Right hindlimb (tissue), 1 donor: ENCODE measurements at regions not wholly inside any gene's neighbourhood (a gene's known extent, or its start where the extent isn't known, plus 50 kb on each side); places are given as distances from the start of the nearest gene placed in this dataset.
"Not testable (repeated sequence)": the region's sequence is repeated elsewhere in the genome, so short reads cannot be mapped to it uniquely, and the experiment has no call there.

Experiments
- DNase-seq: peaks from one replicate; pipeline ENCODE4 v3.0.0-alpha.2; 2018

- DNase-seq, result no peak
Measured at GRCh38 chr3:109806929-109807328, 469.6 kb upstream of the DPPA4 start.

DNA sequence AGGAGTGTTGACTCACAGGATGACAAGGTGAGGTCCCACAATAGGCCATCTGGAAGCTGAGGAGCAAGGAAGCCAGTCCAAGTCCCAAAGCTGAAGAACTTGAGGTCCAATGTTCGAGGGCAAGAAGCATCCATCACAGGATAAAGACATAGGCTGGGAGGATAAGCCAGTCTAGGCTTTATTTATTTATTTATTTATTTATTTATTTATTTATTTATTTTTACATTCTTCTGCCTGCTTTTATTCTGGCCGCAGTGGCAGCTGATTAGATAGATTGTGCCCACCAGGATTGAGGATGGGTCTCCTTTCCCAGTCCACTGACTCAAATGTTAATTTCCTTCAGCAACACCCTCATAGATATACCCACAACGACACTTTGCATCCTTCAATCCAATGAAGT is 472.2 kb upstream of the DPPA4 start:
- DNase-seq, result no peak

DNA sequence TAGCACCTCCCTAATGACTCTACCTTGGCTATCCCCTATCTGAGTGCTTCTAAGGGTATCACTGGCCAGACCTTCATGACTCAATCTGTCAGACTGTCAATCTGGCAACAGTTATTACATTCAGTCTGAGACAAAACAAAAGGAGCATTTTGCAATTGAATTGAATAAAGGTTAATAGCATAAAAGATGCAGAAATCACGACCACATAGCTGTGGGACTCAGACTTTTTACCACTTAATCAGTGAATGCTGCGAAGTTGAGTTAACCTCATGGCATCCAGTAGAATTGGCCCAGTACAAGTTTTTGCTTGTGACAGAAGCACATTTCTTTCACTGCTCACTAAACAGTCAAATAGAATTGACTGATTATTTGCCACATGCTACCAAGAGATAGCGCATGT is 480.7 kb upstream of the DPPA4 start:
- no peak for DNase-seq

DNA sequence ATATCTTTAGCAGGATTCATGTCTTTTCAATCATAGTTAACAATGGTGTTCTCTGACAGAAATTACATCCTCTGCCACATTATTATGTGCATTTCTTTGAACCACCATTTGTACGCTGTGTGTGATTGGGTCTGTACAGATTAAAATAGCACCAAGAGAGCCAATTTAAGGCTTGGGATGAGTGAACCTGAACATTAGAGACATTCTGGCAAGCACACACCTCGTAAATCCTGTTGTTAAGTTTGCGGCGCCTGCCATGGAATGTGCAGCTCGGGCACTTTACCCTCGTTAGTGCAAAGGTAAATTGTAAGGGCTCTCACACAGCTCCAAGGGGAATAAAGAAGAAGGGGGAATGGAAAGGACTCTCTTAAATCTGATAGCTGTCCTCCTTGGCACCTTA is 482.4 kb upstream of the DPPA4 start:
- no peak for DNase-seq

DNA sequence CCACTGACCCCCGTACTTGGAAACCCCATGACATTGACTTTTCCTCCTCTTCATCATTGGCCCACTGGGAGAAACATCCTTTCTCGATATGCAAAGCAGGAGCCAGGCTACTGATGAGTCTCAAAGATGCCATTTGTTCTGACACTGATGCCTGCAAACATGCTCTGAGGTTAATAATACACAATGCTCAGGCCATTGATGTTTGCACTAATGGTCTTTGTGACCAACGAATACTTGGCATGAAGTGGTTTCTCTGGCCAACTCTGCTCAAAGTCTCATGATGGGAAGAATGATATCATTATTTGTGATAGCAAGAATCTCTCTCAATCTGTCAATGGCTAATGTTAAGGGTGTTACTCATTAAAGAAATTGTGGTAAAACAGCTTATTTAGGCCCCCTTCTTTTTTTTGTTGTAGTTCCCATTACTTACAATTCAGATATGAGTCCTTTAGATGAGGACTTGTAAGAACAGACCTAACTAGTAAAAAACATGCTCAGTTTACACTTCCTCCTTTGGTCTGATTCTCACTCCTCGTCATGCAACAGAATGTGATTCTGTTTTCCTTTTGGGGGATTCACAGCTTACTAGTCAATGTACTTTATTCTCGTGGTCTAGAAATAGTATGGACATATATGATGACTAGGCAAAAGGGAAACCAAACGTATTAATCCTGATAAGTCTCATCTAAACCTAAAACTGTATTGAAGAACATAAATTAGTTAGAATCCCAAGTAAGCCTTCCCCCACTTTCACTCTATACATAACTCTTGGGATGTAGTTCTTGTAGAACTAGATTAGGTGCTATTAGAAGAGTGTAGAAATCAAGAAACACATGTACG is 488.8 kb upstream of the DPPA4 start:
- no peak for DNase-seq

DNA sequence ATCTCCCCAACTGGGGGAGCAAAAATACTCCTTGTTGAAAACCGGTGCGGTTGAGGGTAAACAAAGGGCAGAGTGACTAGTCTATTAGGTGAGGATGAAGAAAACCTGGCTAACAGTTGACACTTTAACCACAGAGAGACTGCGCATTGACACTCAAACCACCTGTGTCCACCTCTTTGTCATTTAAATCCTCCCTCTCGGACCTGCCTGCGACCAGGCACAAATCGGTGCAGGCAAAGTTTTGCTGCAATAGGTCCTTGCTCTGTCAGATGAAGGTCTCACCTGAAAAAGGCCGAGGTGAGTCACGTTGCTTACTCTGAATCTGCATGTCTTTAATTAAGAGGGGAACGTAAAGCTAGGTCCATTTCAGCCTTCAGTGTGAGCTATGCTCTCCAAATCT is 494.1 kb upstream of the DPPA4 start:
- no peak for DNase-seq

GRCh38 chr3:109835958-109836357 is 498.6 kb upstream of the DPPA4 start:
- no peak for DNase-seq

GRCh38 chr3:109851854-109852253 is 514.5 kb upstream of the DPPA4 start:
- DNase-seq, result no peak

- no peak for DNase-seq
Measured at GRCh38 chr3:109852283-109852682, 514.9 kb upstream of the DPPA4 start.

GRCh38 chr3:109853077-109853731 is 515.9 kb upstream of the DPPA4 start:
- no peak for DNase-seq

DNA sequence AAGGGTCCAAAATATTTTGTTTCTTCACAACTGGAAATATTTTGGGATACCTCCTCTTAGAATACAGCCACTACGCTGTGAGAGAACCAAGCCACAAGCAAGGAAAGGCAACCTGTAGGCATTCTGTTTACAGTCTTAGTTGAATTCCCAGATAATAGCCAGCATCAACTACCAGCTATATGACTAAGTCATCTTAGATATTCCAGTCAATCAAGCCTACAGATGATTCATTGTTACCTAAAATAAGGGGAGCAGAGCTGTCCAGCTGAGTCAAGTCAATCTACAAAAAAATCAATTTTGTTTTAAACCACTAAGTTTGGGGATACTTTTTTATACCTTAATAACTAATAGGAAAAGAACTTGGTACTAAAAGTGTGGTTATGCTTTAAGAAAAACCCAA is 526.4 kb upstream of the DPPA4 start:
- no peak for DNase-seq

- no peak for DNase-seq
Measured at GRCh38 chr3:109864452-109864851, 527.1 kb upstream of the DPPA4 start.

DNA sequence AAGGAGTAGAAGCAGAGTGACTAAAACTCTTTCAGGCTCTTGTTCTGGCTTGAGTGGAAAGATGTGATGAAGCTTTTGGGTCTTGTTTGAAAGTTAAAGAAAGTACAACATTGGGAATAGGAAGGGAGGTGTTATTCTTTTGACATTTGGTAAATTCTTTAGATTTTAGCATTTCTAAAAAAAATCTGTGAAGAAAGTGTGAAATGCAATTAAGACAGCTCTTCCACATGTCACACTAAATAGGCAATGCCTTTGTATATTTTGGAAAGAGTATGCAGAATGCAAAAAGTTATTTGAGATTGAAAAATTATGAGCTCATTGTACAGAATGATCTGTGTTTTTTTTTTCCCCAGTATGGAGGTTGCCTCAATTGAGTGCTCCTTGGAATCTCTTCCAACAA is 532.2 kb upstream of the DPPA4 start:
- DNase-seq, result no peak

GRCh38 chr3:109874896-109875708 is 537.8 kb upstream of the DPPA4 start:
- DNase-seq, result no peak

GRCh38 chr3:109877616-109878015 is 540.3 kb upstream of the DPPA4 start:
- not testable (repeated sequence) for DNase-seq

GRCh38 chr3:109882144-109882543 is 544.8 kb upstream of the DPPA4 start:
- DNase-seq, result no peak

DNA sequence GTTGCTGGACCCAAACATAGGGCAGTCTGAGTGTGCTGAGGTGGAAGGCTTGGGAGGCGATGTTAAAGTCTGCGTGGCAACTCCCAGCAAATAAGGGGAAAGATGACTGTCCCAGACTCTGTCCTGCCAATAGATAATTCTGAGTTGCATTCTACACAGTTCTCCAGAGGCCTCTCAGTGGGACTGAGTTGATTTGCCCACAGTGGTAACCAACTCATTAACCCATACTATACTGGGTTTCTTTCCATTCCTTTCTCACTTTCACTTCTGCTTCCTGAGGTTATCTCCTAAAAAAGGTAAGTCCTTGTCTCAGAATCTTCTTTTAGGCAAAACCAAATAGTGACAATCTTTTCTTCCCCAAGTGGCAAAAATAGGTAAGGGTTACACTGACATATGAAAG is 549.9 kb upstream of the DPPA4 start:
- DNase-seq, result no peak

GRCh38 chr3:109888026-109888425 is 550.7 kb upstream of the DPPA4 start:
- DNase-seq, result no peak

- no peak for DNase-seq
Measured at GRCh38 chr3:109897734-109898133, 560.4 kb upstream of the DPPA4 start.

DNA sequence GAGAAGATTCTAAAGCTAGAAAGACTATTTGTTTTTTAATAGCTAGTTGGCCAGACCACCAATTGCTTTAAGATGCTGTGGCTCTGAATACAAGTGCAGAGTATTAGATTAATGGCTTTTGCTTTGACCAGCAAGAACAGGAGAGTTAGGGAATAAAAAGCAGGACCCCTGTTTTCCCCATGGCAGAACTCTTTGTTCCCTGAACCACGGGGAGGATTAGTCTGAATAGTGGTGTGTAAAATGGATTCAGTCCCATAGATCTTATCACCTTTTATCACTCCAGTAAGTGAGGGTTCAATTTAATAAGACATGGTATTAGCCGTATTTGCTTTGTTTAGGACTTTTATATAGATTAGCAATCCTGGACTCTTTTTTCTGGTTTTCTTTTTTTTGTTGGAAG is 562.6 kb upstream of the DPPA4 start:
- DNase-seq, result no peak

GRCh38 chr3:109900783-109901182 is 563.4 kb upstream of the DPPA4 start:
- no peak for DNase-seq

GRCh38 chr3:109902549-109902948 is 565.2 kb upstream of the DPPA4 start:
- DNase-seq, result no peak

DNA sequence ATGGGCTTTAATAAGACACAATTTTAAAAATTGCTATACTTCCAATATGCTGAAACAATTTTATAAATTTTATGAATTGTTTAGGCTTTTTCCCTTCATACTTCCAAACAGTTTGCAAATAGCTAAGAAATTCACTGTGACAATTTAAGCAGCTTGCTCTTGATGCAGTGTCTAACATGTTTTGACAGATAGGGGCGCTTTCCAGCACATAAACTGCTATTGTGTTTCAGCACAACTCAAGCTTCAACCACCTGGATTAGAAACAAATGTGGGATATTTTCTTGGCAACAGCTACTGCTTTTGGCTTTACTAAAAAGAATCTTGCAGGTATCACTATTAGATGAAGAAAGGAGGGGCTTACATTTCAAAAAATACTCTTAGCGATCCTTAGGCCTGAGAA is 565.8 kb upstream of the DPPA4 start:
- DNase-seq, result no peak

DNA sequence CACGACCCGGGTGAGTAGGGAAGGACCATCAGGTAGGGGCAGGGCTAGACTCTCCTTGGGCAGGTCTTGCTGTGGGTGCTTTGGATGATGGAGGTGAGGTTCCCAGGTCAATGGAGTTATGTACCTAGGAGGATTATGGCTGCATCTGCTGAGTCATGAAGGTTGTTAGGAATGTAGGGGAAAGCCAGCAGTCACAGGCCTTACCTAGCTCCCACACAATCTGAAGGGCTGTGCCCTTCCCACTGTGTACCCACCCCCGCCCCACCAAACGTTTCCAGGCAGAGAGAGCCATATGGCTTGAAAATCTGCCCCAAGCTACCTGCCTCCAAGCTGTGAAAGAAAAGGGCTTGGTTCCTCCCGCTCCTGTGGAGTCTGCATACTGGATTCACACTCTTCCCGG is 573.4 kb upstream of the DPPA4 start:
- no peak for DNase-seq
